HCT116 (cell line): ENCODE measurements at regions not wholly inside any gene's neighbourhood (a gene's known extent, or its start where the extent isn't known, plus 50 kb on each side); places are given as distances from the start of the nearest gene placed in this dataset.

Experiments
- CTCF ChIP-seq, 3 experiments: fragments of 200-600 bp in 1 of 3; sonication (generic) in 1 of 3; IDR thresholded peaks in 2 of 3; conservative IDR thresholded peaks in 1 of 3; 2 replicates each; pipeline ENCODE4 v1.5.1; 2012 to 2017; ENCODE audit warnings: low read depth in 2 of 3, low read length in 2 of 3, antibody characterized with exemption in 1 of 3, borderline replicate concordance in 1 of 3, control low read depth in 1 of 3, mild to moderate bottlenecking in 1 of 3, mixed read lengths in 1 of 3, mixed run types in 1 of 3, moderate library complexity in 1 of 3; ENCODE audit not compliant: insufficient read depth in 1 of 3
- EGR1 ChIP-seq: IDR thresholded peaks from 2 replicates; pipeline ENCODE4 v1.6.1; 2012; ENCODE audit warnings: low read depth
- EZH2 ChIP-seq: fragments of 200-600 bp; sonication (generic); IDR thresholded peaks from 2 replicates; pipeline ENCODE4 v1.6.1; 2017; ENCODE audit warnings: antibody characterized with exemption, mixed run types
- JUND ChIP-seq: IDR thresholded peaks from 2 replicates; pipeline ENCODE4 v1.6.1; 2012
- MAX ChIP-seq: IDR thresholded peaks from 2 replicates; pipeline ENCODE4 v1.6.1; 2012
- POLR2A ChIP-seq: IDR thresholded peaks from 2 replicates; pipeline ENCODE4 v1.7.0; 2011; ENCODE audit warnings: borderline replicate concordance; ENCODE audit not compliant: insufficient read depth, insufficient read length; ENCODE audit errors: extremely low read depth
- POLR2AphosphoS5 ChIP-seq: IDR thresholded peaks from 2 replicates; pipeline ENCODE4 v1.6.1; 2011; ENCODE audit warnings: mild to moderate bottlenecking, low read depth, low read length, moderate library complexity
- RAD21 ChIP-seq: IDR thresholded peaks from 2 replicates; pipeline ENCODE4 v1.6.1; 2012; ENCODE audit warnings: low read depth, mild to moderate bottlenecking
- SP1 ChIP-seq: IDR thresholded peaks from 2 replicates; pipeline ENCODE4 v1.6.1; 2012; ENCODE audit warnings: low read depth
- ZBTB33 ChIP-seq: IDR thresholded peaks from 2 replicates; pipeline ENCODE4 v1.6.1; 2011; ENCODE audit warnings: mild to moderate bottlenecking, low read length, moderate library complexity; ENCODE audit not compliant: insufficient replicate concordance; ENCODE audit errors: extremely low read depth
- ZNF274 ChIP-seq: fragments of 200-500 bp; sonication (Bioruptor generic); IDR thresholded peaks from 2 replicates; pipeline ENCODE4 v1.6.1; 2014; ENCODE audit warnings: mild to moderate bottlenecking, low read depth, low read length, inconsistent platforms

- TF ChIP-seq POLR2A (no peak), SP1 (no peak), JUND (no peak), MAX (no peak), EZH2 (no peak), CTCF (IDR thresholded peaks at IDR 0.05 in 2 of 3, conservative IDR thresholded peaks at IDR 0.05 in 1 of 3; ENCODE audit: borderline replicate concordance in 1 of 3, insufficient read depth in 1 of 3, low read depth in 2 of 3, low read length in 2 of 3) (no peak), RAD21 (no peak), EGR1 (no peak), ZNF274 (no peak), ZBTB33 (no peak), POLR2AphosphoS5 (no peak)
These were observed 303.1 kb upstream of the CHORDC1 start for GRCh38 chr11:90525962-90526361.
